HL-60 (cell line): ENCODE measurements at regions not wholly inside any gene's neighbourhood (a gene's known extent, or its start where the extent isn't known, plus 50 kb on each side); places are given as distances from the start of the nearest gene placed in this dataset.

Experiments
- DNase-seq, 2 experiments: peaks; one replicate each; pipeline ENCODE4 v3.0.0-alpha.2; 2010 to 2020; ENCODE audit warnings: low read depth in 1 of 2, low spot score in 1 of 2
- H3K27ac ChIP-seq: fragments of 250-450 bp; sonication (Bioruptor Pico); replicated peaks from 2 replicates; pipeline ENCODE4 v1.5.1; 2020; ENCODE audit warnings: mild to moderate bottlenecking, moderate library complexity
- H3K27me3 ChIP-seq: fragments of 250-450 bp; sonication (Bioruptor Pico); 2 replicates; pipeline ENCODE4 v1.5.1; 2021; ENCODE audit warnings: mild to moderate bottlenecking, moderate library complexity; ENCODE audit not compliant: insufficient read depth, poor library complexity, severe bottlenecking
- H3K4me3 ChIP-seq: replicated peaks from 2 replicates; pipeline ENCODE4 v1.5.1; 2011; ENCODE audit warnings: mild to moderate bottlenecking, control low read depth, low read length; ENCODE audit not compliant: insufficient read depth
- CTCF ChIP-seq: IDR thresholded peaks from one replicate; pipeline ENCODE4 v1.5.1; 2011; ENCODE audit warnings: low read length, control low read depth, inconsistent platforms; ENCODE audit not compliant: insufficient read depth
- GABPA ChIP-seq: IDR thresholded peaks from 2 replicates; pipeline ENCODE4 v1.6.1; 2012; ENCODE audit warnings: low read depth
- POLR2AphosphoS5 ChIP-seq: IDR thresholded peaks from 2 replicates; pipeline ENCODE4 v1.6.1; 2012; ENCODE audit warnings: low read depth
- REST ChIP-seq: IDR thresholded peaks from 2 replicates; pipeline ENCODE4 v1.6.1; 2012; ENCODE audit warnings: low read depth; ENCODE audit not compliant: insufficient replicate concordance
- SPI1 ChIP-seq: IDR thresholded peaks from 2 replicates; pipeline ENCODE4 v1.6.1; 2012; ENCODE audit warnings: low read depth, mild to moderate bottlenecking, borderline replicate concordance

DNA sequence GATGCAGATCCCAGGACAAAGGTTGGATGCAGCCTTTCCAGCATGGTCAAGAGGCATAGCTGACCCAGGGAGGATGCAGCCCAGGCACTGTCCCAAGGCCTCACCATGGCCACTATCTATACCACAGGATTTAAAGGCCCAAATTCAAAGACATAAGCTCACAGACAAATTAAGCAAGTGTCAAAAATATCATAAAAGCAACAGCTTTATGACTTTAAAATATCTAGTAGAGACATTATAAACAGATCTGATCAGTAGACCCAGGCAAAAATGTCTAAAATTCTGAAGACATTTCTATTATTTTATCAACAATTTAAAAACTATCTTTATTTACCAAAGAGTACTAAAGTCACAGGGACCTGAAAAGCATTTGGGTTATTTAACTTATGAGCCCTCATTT lies 373.5 kb downstream of the CDC5L start:
- no peak for TF ChIP-seq SPI1
- no peaks in the 10 kb centered on the region for H3K27me3 ChIP-seq
- no peak for DNase-seq
- no peak overlapping the region for H3K4me3 ChIP-seq
- H3K27ac ChIP-seq = no peak overlapping the region

DNA sequence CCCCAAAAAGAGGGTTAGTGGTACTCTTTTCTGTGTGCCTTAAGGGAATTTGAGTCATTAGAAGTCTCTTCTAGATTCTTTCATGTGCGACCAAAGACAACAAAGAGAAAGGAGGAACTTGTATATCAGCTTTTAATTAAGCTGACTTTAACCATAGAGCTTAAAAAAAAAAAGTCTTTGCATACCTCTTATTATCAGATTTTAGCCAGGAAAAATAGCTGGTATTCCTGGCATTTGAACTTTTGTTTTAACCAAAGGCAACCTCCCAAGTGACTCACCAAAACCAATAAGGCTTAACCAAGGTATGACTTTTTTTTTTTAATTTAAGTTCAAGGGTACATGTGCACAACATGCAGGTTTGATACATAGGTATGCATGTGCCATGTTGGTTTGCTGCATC lies 375.0 kb downstream of the CDC5L start:
- Histone ChIP-seq H3K27me3 (no peaks in the 10 kb centered on the region), H3K4me3 (no peak overlapping the region), H3K27ac (no peak overlapping the region)
- TF ChIP-seq CTCF (no peak), REST (no peak), SPI1 (no peak)
- DNase-seq = no peak

GRCh38 chr6:44771647-44772415 lies 384.3 kb downstream of the CDC5L start:
- Histone ChIP-seq H3K4me3 (no peak overlapping the region), H3K27ac (no peak overlapping the region), H3K27me3 (no peaks in the 10 kb centered on the region)
- no peak for DNase-seq
- no peak for TF ChIP-seq REST

- Histone ChIP-seq H3K27ac (no peak overlapping the region), H3K4me3 (no peak overlapping the region), H3K27me3 (no peaks in the 10 kb centered on the region)
- no peak for DNase-seq
- TF ChIP-seq POLR2AphosphoS5 (no peak), CTCF (no peak), GABPA (no peak), SPI1 (no peak), REST (no peak)
Measured at GRCh38 chr6:44772838-44773237, 385.3 kb downstream of the CDC5L start.
